H9 (cell line): ENCODE measurements at regions not wholly inside any gene's neighbourhood (a gene's known extent, or its start where the extent isn't known, plus 50 kb on each side); places are given as distances from the start of the nearest gene placed in this dataset.

ENCODE experiments used
- DNase-seq: peaks from one replicate; pipeline ENCODE4 v3.0.0-alpha.2; 2017
- H2AFZ ChIP-seq: one replicate; pipeline ENCODE4 v1.6.1; 2013; ENCODE audit warnings: mild to moderate bottlenecking, low read length, control low read depth, moderate library complexity
- H2AK5ac ChIP-seq: 2 replicates; pipeline ENCODE4 v1.6.1; 2013; ENCODE audit warnings: low read length, control low read depth, mixed read lengths; ENCODE audit not compliant: insufficient read length
- H2BK120ac ChIP-seq: one replicate; pipeline ENCODE4 v1.6.1; 2013; ENCODE audit warnings: low read depth, mild to moderate bottlenecking, low read length, control low read depth, inconsistent platforms; ENCODE audit not compliant: poor library complexity, severe bottlenecking
- H2BK12ac ChIP-seq: 2 replicates; pipeline ENCODE4 v1.6.1; 2013; ENCODE audit warnings: low read length, control low read depth, mixed read lengths, low read depth; ENCODE audit not compliant: insufficient read length
- H2BK15ac ChIP-seq: 2 replicates; pipeline ENCODE4 v1.6.1; 2013; ENCODE audit warnings: low read depth, low read length, control low read depth
- H2BK20ac ChIP-seq: one replicate; pipeline ENCODE4 v1.6.1; 2013; ENCODE audit warnings: low read depth, mild to moderate bottlenecking, low read length, control low read depth, inconsistent platforms; ENCODE audit not compliant: poor library complexity, severe bottlenecking
- H2BK5ac ChIP-seq: 2 replicates; pipeline ENCODE4 v1.6.1; 2013; ENCODE audit warnings: low read length, control low read depth, mixed read lengths; ENCODE audit not compliant: insufficient read length
- H3K14ac ChIP-seq: 2 replicates; pipeline ENCODE4 v1.6.1; 2013; ENCODE audit warnings: low read length, control low read depth; ENCODE audit not compliant: insufficient read depth
- H3K18ac ChIP-seq: 2 replicates; pipeline ENCODE4 v1.6.1; 2013; ENCODE audit warnings: low read depth, mild to moderate bottlenecking, mixed read lengths, low read length, control low read depth; ENCODE audit not compliant: insufficient read length
- H3K23ac ChIP-seq: 2 replicates; pipeline ENCODE4 v1.6.1; 2013; ENCODE audit warnings: low read length, control low read depth, mixed read lengths, low read depth; ENCODE audit not compliant: insufficient read length
- H3K23me2 ChIP-seq: 2 replicates; pipeline ENCODE4 v1.6.1; 2013; ENCODE audit warnings: low read depth, mild to moderate bottlenecking, mixed read lengths, low read length, control low read depth; ENCODE audit not compliant: insufficient read length, poor library complexity, severe bottlenecking
- H3K27ac ChIP-seq: 2 replicates; pipeline ENCODE4 v1.5.1; 2013; ENCODE audit warnings: low read length, control low read depth, mixed read lengths, low read depth; ENCODE audit not compliant: insufficient read length
- H3K27me3 ChIP-seq: 2 replicates; pipeline ENCODE4 v1.6.1; 2013; ENCODE audit warnings: low read length, control low read depth, inconsistent platforms; ENCODE audit not compliant: insufficient read depth
- H3K4ac ChIP-seq: 2 replicates; pipeline ENCODE4 v1.6.1; 2013; ENCODE audit warnings: low read depth, mild to moderate bottlenecking, control low read depth, inconsistent platforms, low read length, moderate library complexity
- H3K4me1 ChIP-seq: 2 replicates; pipeline ENCODE4 v1.6.1; 2013; ENCODE audit warnings: low read length, control low read depth, inconsistent platforms; ENCODE audit not compliant: insufficient read depth
- H3K4me2 ChIP-seq: 2 replicates; pipeline ENCODE4 v1.6.1; 2013; ENCODE audit warnings: low read length, control low read depth, mixed read lengths; ENCODE audit not compliant: insufficient read length, insufficient read depth
- H3K56ac ChIP-seq: 2 replicates; pipeline ENCODE4 v1.6.1; 2013; ENCODE audit warnings: low read depth, mild to moderate bottlenecking, mixed read lengths, low read length, control low read depth; ENCODE audit not compliant: insufficient read length
- H3K79me1 ChIP-seq: 2 replicates; pipeline ENCODE4 v1.6.1; 2013; ENCODE audit warnings: low read depth, mild to moderate bottlenecking, moderate library complexity, low read length, control low read depth, inconsistent platforms; ENCODE audit not compliant: insufficient read depth, poor library complexity, severe bottlenecking
- H3K79me2 ChIP-seq: 2 replicates; pipeline ENCODE4 v1.6.1; 2013; ENCODE audit warnings: low read length, control low read depth, inconsistent platforms; ENCODE audit not compliant: insufficient read depth
- H3K9ac ChIP-seq: 2 replicates; pipeline ENCODE4 v1.6.1; 2013; ENCODE audit warnings: low read length, control low read depth, mixed read lengths; ENCODE audit not compliant: insufficient read length; ENCODE audit errors: extremely low read depth
- H3K9me3 ChIP-seq: one replicate; pipeline ENCODE4 v1.6.1; 2013; ENCODE audit warnings: low read depth, low read length, inconsistent platforms; ENCODE audit not compliant: control insufficient read depth
- H3T11ph ChIP-seq: one replicate; pipeline ENCODE4 v1.6.1; 2013; ENCODE audit warnings: mild to moderate bottlenecking, low read length, control low read depth, inconsistent platforms
- H4K20me1 ChIP-seq: one replicate; pipeline ENCODE4 v1.6.1; 2013; ENCODE audit not compliant: control insufficient read depth, insufficient read length, insufficient read depth
- H4K5ac ChIP-seq: 2 replicates; pipeline ENCODE4 v1.6.1; 2013; ENCODE audit warnings: low read depth, mild to moderate bottlenecking, mixed read lengths, low read length, control low read depth; ENCODE audit not compliant: insufficient read length
- H4K8ac ChIP-seq: replicated peaks from 2 replicates; pipeline ENCODE4 v1.6.1; 2013; ENCODE audit warnings: low read length, control low read depth, mixed read lengths, low read depth; ENCODE audit not compliant: insufficient read length
- H4K91ac ChIP-seq: 2 replicates; pipeline ENCODE4 v1.6.1; 2013; ENCODE audit warnings: low read depth, mild to moderate bottlenecking, moderate library complexity, mixed read lengths, low read length, control low read depth; ENCODE audit not compliant: insufficient read length
- H3K27ac Mint-ChIP-seq, 3 experiments: 2 replicates in 2 of 3; 3 replicates in 1 of 3; pipeline ENCODE4 v1.8.0; 2020 to 2021; ENCODE audit warnings: mixed read lengths in 3 of 3, mild to moderate bottlenecking in 1 of 3, moderate library complexity in 1 of 3
- H3K27me3 Mint-ChIP-seq: 2 replicates; pipeline ENCODE4 v1.8.0; 2021; ENCODE audit warnings: low read depth, mild to moderate bottlenecking, moderate library complexity, mixed read lengths
- H3K36me3 Mint-ChIP-seq, 3 experiments: 2 replicates in 2 of 3; 3 replicates in 1 of 3; pipeline ENCODE4 v1.8.0; 2020 to 2021; ENCODE audit warnings: low read depth in 3 of 3, mixed read lengths in 3 of 3; ENCODE audit not compliant: insufficient read depth in 1 of 3
- H3K4me1 Mint-ChIP-seq, 2 experiments: 2 replicates each; pipeline ENCODE4 v1.8.0; 2020; ENCODE audit warnings: mixed read lengths in 2 of 2
- H3K4me3 Mint-ChIP-seq, 2 experiments: 2 replicates in 1 of 2; 3 replicates in 1 of 2; pipeline ENCODE4 v1.8.0; 2020 to 2021; ENCODE audit warnings: mild to moderate bottlenecking in 2 of 2, mixed read lengths in 2 of 2, moderate library complexity in 1 of 2
- H3K9me3 Mint-ChIP-seq, 2 experiments: 2 replicates in 1 of 2; 3 replicates in 1 of 2; pipeline ENCODE4 v1.8.0; 2020; ENCODE audit warnings: mild to moderate bottlenecking in 2 of 2, mixed read lengths in 2 of 2, moderate library complexity in 1 of 2
- WGBS: extraction: QIAGEN DNeasy Blood & Tissue Kit; methylation state at CpG from one replicate; pipeline ENCODE4 v1.1.7; 2013; ENCODE audit warnings: missing lambda C conversion rate, low lambda C conversion rate, mixed read lengths; ENCODE audit not compliant: insufficient read length; ENCODE audit errors: extremely low coverage; 5-methylcytosine and 5-hydroxymethylcytosine counted together
- TF ChIP-seq, protein P1 (sequence below): fragments of 200-600 bp; sonication (generic); conservative IDR thresholded peaks from 3 replicates; pipeline ENCODE4 v1.8.0; 2021; ENCODE audit warnings: antibody characterized with exemption, mild to moderate bottlenecking

DNA sequence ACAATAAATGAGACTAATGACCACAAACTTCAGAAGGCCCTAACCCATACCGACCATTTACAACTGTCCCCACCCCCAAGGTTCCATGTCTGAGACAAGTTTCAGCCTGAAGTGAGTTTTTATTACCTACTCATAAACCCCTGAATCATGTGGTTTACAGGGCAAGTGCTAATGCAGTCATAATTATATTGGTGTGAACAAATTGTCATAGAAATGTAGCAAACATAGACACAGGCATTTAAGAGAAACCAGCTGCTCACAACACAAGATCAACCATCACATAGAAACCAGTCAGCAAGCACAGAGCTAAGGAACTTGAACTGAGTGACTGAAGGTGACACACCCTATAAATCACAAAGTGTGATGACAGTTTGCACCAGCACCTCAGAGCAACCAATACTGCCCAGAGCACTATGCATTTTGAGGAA is 173.8 kb upstream of the MID1 start:
- Histone ChIP-seq H4K5ac (no peak overlapping the region), H4K8ac (no peak overlapping the region), H3K56ac (no peak overlapping the region), H3K23ac (no peak overlapping the region), H3K27ac (no peak overlapping the region), H2AK5ac (no peak overlapping the region), H2BK120ac (no peak overlapping the region), H4K20me1 (no peaks in the 10 kb centered on the region), H3K27me3 (no peaks in the 10 kb centered on the region), H3K9ac (no peak overlapping the region), H4K91ac (no peak overlapping the region), H3K23me2 (no peaks in the 10 kb centered on the region), H3K14ac (no peak overlapping the region), H3K4me1 (no peaks in the 10 kb centered on the region), H3K18ac (no peak overlapping the region), H3T11ph (no peak overlapping the region), H2BK20ac (no peak overlapping the region), H2AFZ (no peak overlapping the region), H2BK15ac (no peak overlapping the region), H3K4ac (no peak overlapping the region), H2BK12ac (no peak overlapping the region), H2BK5ac (no peak overlapping the region), H3K9me3 (no peaks in the 10 kb centered on the region), H3K79me2 (no peaks in the 10 kb centered on the region), H3K4me2 (no peak overlapping the region), H3K79me1 (no peaks in the 10 kb centered on the region)
- DNase-seq, result no peak
- Mint-ChIP-seq H3K4me3 (no peak overlapping the region), H3K36me3 (peaks cover 0 to 2% (median 2%) of the 10 kb centered on the region in 3 experiments; a peak in 1 of 7 replicates), H3K9me3 (peaks cover 41 to 56% of the 10 kb centered on the region in 2 experiments), H3K27me3 (no peaks in the 10 kb centered on the region), H3K4me1 (no peaks in the 10 kb centered on the region), H3K27ac (no peak overlapping the region)
- no CpG with 5 or more reads among the region's 1 CpG for WGBS
- TF ChIP-seq, protein P1, sequence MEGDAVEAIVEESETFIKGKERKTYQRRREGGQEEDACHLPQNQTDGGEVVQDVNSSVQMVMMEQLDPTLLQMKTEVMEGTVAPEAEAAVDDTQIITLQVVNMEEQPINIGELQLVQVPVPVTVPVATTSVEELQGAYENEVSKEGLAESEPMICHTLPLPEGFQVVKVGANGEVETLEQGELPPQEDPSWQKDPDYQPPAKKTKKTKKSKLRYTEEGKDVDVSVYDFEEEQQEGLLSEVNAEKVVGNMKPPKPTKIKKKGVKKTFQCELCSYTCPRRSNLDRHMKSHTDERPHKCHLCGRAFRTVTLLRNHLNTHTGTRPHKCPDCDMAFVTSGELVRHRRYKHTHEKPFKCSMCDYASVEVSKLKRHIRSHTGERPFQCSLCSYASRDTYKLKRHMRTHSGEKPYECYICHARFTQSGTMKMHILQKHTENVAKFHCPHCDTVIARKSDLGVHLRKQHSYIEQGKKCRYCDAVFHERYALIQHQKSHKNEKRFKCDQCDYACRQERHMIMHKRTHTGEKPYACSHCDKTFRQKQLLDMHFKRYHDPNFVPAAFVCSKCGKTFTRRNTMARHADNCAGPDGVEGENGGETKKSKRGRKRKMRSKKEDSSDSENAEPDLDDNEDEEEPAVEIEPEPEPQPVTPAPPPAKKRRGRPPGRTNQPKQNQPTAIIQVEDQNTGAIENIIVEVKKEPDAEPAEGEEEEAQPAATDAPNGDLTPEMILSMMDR, result no peak
